HCT116 (cell line): ENCODE measurements at regions not wholly inside any gene's neighbourhood (a gene's known extent, or its start where the extent isn't known, plus 50 kb on each side); places are given as distances from the start of the nearest gene placed in this dataset.

Experiments
- CTCF ChIP-seq, 3 experiments: fragments of 200-600 bp in 1 of 3; sonication (generic) in 1 of 3; IDR thresholded peaks in 2 of 3; conservative IDR thresholded peaks in 1 of 3; 2 replicates each; pipeline ENCODE4 v1.5.1; 2012 to 2017; ENCODE audit warnings: low read depth in 2 of 3, low read length in 2 of 3, antibody characterized with exemption in 1 of 3, borderline replicate concordance in 1 of 3, control low read depth in 1 of 3, mild to moderate bottlenecking in 1 of 3, mixed read lengths in 1 of 3, mixed run types in 1 of 3, moderate library complexity in 1 of 3; ENCODE audit not compliant: insufficient read depth in 1 of 3
- EZH2 ChIP-seq: fragments of 200-600 bp; sonication (generic); IDR thresholded peaks from 2 replicates; pipeline ENCODE4 v1.6.1; 2017; ENCODE audit warnings: antibody characterized with exemption, mixed run types
- POLR2A ChIP-seq: IDR thresholded peaks from 2 replicates; pipeline ENCODE4 v1.7.0; 2011; ENCODE audit warnings: borderline replicate concordance; ENCODE audit not compliant: insufficient read depth, insufficient read length; ENCODE audit errors: extremely low read depth
- RAD21 ChIP-seq: IDR thresholded peaks from 2 replicates; pipeline ENCODE4 v1.6.1; 2012; ENCODE audit warnings: low read depth, mild to moderate bottlenecking
- TF ChIP-seq, protein P1 (sequence below): IDR thresholded peaks from 2 replicates; pipeline ENCODE4 v1.6.1; 2012; ENCODE audit warnings: low read depth

DNA sequence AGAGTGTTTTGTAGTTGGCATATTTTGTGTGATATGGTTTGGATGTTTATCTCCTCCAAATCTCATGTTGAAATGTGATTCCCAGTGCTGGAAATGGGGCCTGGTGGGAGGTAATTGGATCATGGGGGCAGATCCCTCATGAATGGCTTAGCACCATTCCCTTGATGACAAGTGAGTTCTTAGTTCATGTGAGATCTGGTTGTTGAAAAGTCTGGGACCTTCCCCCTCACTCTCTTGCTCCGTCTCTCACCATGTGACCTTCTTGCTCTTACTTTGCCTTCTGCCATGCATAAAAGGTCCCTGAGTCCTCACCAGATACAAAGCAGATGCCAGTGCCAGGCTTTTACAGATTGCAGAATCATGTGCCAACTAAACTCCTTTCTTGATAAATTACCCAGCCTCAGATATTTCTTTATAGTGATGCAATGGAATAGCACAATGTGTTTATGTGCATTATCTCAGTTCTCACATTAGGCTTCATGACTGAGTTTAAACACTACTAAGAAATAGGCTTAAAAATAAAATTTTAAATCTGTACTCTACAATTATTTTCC lies 1348.8 kb downstream of the STIM2 start:
- TF ChIP-seq CTCF (IDR thresholded peaks at IDR 0.05 in 2 of 3, conservative IDR thresholded peaks at IDR 0.05 in 1 of 3; ENCODE audit: borderline replicate concordance in 1 of 3, insufficient read depth in 1 of 3, low read depth in 2 of 3, low read length in 2 of 3): no peak
- TF ChIP-seq POLR2A: no peak
- TF ChIP-seq RAD21: no peak
- TF ChIP-seq EZH2: no peak
- TF ChIP-seq, protein P1, sequence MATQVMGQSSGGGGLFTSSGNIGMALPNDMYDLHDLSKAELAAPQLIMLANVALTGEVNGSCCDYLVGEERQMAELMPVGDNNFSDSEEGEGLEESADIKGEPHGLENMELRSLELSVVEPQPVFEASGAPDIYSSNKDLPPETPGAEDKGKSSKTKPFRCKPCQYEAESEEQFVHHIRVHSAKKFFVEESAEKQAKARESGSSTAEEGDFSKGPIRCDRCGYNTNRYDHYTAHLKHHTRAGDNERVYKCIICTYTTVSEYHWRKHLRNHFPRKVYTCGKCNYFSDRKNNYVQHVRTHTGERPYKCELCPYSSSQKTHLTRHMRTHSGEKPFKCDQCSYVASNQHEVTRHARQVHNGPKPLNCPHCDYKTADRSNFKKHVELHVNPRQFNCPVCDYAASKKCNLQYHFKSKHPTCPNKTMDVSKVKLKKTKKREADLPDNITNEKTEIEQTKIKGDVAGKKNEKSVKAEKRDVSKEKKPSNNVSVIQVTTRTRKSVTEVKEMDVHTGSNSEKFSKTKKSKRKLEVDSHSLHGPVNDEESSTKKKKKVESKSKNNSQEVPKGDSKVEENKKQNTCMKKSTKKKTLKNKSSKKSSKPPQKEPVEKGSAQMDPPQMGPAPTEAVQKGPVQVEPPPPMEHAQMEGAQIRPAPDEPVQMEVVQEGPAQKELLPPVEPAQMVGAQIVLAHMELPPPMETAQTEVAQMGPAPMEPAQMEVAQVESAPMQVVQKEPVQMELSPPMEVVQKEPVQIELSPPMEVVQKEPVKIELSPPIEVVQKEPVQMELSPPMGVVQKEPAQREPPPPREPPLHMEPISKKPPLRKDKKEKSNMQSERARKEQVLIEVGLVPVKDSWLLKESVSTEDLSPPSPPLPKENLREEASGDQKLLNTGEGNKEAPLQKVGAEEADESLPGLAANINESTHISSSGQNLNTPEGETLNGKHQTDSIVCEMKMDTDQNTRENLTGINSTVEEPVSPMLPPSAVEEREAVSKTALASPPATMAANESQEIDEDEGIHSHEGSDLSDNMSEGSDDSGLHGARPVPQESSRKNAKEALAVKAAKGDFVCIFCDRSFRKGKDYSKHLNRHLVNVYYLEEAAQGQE: no peak
